IMR-90 (cell line): ENCODE measurements at regions not wholly inside any gene's neighbourhood (a gene's known extent, or its start where the extent isn't known, plus 50 kb on each side); places are given as distances from the start of the nearest gene placed in this dataset.

Source experiments
- MAZ ChIP-seq: IDR thresholded peaks from 2 replicates; pipeline ENCODE4 v1.6.1; 2012; ENCODE audit warnings: low read depth, mild to moderate bottlenecking, low read length, improper control_type of control experiment, moderate library complexity, borderline replicate concordance
- POLR2A ChIP-seq: IDR thresholded peaks from 2 replicates; pipeline ENCODE4 v1.6.1; 2012; ENCODE audit warnings: mild to moderate bottlenecking, low read depth, low read length
- TF ChIP-seq, protein P1 (sequence below): conservative IDR thresholded peaks from 2 replicates; pipeline ENCODE4 v1.5.1; 2012; ENCODE audit warnings: mild to moderate bottlenecking, low read depth, low read length, improper control_type of control experiment
- TF ChIP-seq, protein P2 (sequence below): fragments of 150-350 bp; IDR thresholded peaks from 2 replicates; pipeline ENCODE4 v1.6.1; 2017; ENCODE audit warnings: mild to moderate bottlenecking, antibody characterized with exemption, low read length, low read depth

DNA sequence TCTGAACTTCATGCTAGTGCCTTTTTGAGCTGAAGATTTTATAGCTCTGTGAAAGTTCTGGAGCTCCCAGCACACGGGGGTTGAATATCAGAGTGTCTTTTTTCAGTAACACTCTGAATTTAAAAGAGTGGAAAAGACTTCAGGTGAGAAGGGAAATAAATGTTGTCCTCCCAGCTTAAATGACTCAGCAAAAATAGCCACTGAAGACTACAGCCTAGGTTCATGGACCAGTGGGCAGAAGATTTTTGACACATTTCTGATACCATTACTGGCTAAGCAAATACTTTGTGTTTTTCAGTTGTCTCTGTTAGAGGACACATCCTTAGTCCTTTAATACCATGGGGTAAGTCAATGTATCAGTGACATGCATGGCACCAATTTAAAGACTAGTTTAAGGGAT, 338.5 kb upstream of the SPTLC3 start:
- TF ChIP-seq POLR2A (no peak), MAZ (no peak)
- TF ChIP-seq, protein P1, sequence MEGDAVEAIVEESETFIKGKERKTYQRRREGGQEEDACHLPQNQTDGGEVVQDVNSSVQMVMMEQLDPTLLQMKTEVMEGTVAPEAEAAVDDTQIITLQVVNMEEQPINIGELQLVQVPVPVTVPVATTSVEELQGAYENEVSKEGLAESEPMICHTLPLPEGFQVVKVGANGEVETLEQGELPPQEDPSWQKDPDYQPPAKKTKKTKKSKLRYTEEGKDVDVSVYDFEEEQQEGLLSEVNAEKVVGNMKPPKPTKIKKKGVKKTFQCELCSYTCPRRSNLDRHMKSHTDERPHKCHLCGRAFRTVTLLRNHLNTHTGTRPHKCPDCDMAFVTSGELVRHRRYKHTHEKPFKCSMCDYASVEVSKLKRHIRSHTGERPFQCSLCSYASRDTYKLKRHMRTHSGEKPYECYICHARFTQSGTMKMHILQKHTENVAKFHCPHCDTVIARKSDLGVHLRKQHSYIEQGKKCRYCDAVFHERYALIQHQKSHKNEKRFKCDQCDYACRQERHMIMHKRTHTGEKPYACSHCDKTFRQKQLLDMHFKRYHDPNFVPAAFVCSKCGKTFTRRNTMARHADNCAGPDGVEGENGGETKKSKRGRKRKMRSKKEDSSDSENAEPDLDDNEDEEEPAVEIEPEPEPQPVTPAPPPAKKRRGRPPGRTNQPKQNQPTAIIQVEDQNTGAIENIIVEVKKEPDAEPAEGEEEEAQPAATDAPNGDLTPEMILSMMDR: no peak
- TF ChIP-seq, protein P2, sequence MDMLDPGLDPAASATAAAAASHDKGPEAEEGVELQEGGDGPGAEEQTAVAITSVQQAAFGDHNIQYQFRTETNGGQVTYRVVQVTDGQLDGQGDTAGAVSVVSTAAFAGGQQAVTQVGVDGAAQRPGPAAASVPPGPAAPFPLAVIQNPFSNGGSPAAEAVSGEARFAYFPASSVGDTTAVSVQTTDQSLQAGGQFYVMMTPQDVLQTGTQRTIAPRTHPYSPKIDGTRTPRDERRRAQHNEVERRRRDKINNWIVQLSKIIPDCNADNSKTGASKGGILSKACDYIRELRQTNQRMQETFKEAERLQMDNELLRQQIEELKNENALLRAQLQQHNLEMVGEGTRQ: no peak
